H7 (cell line): ENCODE measurements at regions not wholly inside any gene's neighbourhood (a gene's known extent, or its start where the extent isn't known, plus 50 kb on each side); places are given as distances from the start of the nearest gene placed in this dataset.
"Not testable (repeated sequence)": the region's sequence is repeated elsewhere in the genome, so short reads cannot be mapped to it uniquely, and the experiment has no call there.

Experiments
- DNase-seq: peaks from one replicate; pipeline ENCODE4 v3.0.0; 2012
- H3K27me3 ChIP-seq: 2 replicates; pipeline ENCODE4 v1.6.0; 2011; ENCODE audit warnings: mild to moderate bottlenecking, low read length; ENCODE audit not compliant: control insufficient read depth, insufficient read depth
- H3K36me3 ChIP-seq: replicated peaks from 2 replicates; pipeline ENCODE4 v1.5.1; 2011; ENCODE audit warnings: low read length; ENCODE audit not compliant: control insufficient read depth, insufficient read depth
- H3K4me3 ChIP-seq: 2 replicates; pipeline ENCODE4 v1.5.1; 2011; ENCODE audit warnings: low read depth, mild to moderate bottlenecking, control low read depth, low read length, moderate library complexity; ENCODE audit not compliant: insufficient read depth

DNA sequence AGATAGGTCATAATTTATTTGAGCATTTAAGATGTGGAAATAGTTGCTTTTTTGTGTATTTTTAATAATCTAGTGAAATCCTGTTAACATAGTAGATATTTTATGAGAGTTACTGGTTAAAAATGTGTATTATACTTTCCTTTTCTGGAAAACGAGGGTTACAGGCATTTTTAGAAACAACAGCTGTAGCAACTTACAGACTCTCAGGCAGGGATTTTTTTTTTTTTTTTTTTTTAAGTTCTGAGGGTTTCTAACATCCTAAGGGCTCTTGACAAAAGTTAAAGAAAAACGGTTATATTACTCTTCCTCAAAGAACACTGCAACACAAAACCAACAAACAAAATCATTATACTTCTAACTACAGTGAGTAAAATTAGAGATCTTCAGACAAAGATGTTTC lies 205.9 kb downstream of the ACKR3 start:
- Histone ChIP-seq H3K4me3 (no peak overlapping the region), H3K27me3 (no peaks in the 10 kb centered on the region), H3K36me3 (no peaks in the 10 kb centered on the region)
- no peak for DNase-seq

DNA sequence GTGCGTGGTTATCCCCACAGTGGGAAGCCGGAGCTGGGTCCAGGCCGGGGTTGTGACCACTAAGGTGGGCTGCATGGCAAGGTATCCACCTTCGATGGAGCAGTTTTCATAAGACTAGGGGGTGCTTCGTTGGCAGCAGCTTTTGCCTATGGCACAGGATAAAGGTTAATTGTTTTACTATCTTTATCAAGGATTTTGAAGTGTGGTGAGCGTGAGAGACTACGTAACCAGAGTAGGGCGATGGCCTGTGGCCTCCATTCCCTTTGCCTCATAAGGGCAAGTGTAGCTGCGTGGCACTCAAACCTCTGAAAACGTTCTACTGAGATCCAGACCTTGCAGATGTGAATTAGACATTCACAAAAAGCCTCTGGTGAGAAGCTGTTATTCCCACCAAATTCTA lies 206.6 kb downstream of the ACKR3 start:
- no peaks in the 10 kb centered on the region for H3K36me3 ChIP-seq
- H3K4me3 ChIP-seq = no peak overlapping the region
- DNase-seq = no peak
- no peaks in the 10 kb centered on the region for H3K27me3 ChIP-seq

DNA sequence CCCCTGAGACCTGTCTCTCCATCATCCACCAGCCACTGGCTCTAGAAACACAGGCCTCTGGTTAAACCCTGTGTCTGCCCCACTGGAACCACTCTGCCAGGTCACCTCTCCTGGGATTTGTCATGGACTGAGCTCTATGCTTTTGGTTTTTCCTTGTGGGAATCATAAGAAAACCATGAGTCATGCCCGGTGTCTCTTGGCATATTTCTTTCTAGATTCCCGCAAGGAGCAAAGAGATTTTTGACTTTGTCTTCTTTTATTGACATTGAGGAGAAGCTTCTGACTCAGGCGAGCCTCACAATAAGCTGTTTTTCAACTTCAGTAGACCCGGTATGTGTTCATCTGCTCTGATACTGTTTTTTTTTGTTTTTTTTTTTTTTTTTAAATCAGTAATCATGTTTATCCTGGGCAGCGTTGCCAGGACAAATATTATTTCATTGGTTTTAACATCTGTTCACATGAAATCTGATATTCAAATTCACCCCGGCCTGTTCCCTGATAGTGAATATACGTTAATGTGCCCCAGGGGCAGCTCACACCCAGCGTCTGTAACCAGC lies 207.1 kb downstream of the ACKR3 start:
- Histone ChIP-seq H3K36me3 (no peaks in the 10 kb centered on the region), H3K27me3 (no peaks in the 10 kb centered on the region), H3K4me3 (no peak overlapping the region)
- DNase-seq = no peak

- Histone ChIP-seq H3K4me3 (no peak overlapping the region), H3K36me3 (no peaks in the 10 kb centered on the region), H3K27me3 (no peaks in the 10 kb centered on the region)
- no peak for DNase-seq
These were observed 207.8 kb downstream of the ACKR3 start for GRCh38 chr2:236777408-236777807.

DNA sequence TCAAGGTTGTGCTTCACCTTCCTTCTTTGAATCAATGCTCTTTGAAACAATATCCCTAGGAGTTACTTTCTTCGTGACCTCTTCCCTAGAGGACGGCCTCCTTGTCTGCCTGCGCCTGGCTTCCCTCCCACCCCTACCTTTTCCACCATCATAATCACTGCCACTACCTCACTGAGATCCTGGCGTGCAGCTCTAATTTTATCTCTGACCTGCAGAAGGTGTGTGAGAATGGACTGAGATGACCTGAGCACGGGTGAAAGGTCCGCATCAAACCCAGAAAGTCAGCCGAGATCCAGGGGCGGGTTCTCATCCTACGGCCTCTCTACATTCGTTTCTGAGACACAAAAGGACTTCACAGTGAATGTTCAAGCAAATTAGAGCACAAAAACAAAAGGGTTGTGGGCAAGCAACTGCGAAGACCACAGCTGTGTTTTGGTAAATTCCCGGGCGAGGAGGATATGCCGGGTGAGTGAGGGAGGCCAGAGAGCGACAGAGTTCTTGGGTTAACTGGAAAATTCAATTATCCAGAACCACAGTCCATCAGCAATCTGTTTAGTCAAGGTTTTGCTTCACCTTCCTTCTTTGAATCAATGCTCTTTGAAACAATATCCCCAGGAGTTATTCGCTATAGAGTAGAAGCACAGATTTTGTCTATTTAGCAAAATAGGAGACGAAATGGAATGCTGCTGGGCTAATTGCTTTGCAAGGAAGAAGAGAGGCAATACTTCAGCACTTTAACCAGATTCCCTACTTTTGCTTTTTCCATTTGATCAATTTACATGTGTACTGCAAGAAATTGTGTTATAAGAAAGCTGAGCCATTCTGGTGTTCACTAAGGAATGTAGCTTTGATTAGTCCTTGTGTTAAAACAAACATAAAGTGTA lies 212.6 kb downstream of the ACKR3 start:
- Histone ChIP-seq H3K27me3 (no peaks in the 10 kb centered on the region), H3K36me3 (no peaks in the 10 kb centered on the region), H3K4me3 (no peak overlapping the region)
- DNase-seq = no peak

DNA sequence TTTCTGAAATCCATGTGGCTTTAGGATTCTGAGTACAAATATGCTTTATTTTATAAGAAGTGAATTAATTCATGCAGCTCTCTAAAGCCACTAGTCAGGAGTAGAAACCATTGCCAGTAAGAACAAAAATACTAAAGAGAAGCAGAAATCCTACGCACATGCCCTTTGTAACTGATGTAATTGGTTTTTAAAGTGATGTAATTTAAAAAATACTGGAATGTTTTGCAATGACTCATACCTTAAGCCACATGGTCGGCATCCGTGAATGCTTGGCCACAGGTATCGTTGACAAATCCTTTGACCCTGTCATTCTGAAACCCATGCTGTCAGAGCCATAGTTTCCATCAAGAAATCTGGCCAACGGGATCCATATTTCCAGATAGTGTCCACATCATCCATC lies 213.3 kb downstream of the ACKR3 start:
- no peak for DNase-seq
- Histone ChIP-seq H3K36me3 (no peaks in the 10 kb centered on the region), H3K27me3 (no peaks in the 10 kb centered on the region), H3K4me3 (no peak overlapping the region)

DNA sequence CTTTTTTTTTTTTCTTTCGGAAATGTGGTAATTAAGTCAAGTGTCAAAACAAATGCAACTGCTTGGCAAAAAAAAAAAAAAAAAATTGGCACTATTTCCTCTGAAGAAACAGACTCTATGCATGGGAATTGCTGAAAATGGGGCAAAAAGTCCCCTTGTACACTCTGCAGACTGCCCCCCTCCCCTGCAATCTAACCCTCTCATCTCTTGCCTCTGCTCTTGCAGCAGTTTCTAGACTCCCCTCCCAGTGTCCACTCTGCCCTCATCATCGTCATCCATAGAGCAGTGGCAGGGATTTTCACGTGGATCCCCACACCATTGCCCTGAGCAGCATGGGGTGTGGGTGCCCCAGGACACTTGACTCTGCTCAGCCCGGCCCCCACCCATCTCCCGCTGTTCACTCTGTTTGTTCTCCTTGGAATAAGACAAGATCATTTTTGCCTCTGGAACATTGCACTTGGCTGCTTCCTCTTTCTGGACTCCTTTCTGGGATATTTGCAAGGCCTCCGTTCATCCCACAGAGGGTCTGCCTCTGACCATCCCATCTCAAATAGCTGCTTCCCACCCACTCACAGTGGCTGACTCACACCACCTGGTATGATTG lies 213.9 kb downstream of the ACKR3 start:
- DNase-seq = no peak
- H3K36me3 ChIP-seq = no peaks in the 10 kb centered on the region
- no peaks in the 10 kb centered on the region for H3K27me3 ChIP-seq
- H3K4me3 ChIP-seq = no peak overlapping the region

GRCh38 chr2:236785611-236786057 lies 216.0 kb downstream of the ACKR3 start:
- no peak for DNase-seq
- Histone ChIP-seq H3K36me3 (no peaks in the 10 kb centered on the region), H3K4me3 (no peak overlapping the region), H3K27me3 (no peaks in the 10 kb centered on the region)

DNA sequence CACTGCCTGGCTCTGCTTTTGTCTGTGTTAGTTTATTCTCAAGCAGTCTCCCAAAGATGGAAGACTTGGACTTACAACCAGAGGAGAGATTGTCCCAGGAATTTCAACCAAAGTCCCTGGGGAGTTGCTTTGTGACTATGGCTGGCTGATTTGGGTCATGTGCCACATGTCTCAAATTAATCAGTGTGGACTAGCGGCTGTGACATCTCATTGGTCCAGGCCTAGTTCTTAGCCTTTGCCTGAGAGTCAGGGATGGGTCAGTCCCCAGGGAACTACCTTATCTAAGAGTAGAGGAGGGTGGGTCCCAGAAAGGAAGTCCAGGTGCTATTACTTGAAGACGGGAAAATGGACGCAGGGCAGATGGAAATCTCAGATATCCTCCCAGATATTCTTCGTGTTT lies 217.1 kb downstream of the ACKR3 start:
- no peak for DNase-seq
- Histone ChIP-seq H3K4me3 (no peak overlapping the region), H3K27me3 (no peaks in the 10 kb centered on the region), H3K36me3 (no peaks in the 10 kb centered on the region)

DNA sequence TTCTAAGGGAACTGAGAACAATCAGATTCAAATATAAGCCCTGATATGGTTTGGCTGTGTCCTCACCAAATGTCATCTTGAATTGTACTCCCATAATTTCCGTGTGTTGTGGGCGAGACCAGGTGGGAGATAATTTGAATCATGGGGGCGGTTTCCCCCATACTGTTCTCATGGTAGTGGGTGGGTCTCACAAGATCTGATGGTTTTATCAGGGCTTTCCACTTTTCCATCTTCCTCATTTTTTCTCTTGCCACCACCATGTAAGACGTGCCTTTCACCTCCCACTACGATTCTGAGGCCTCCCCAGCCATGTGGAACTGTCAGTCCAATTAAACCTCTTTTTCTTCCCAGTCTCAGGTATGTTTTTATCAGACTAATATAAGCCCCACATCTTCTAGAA lies 217.8 kb downstream of the ACKR3 start:
- H3K27me3 ChIP-seq, H3K4me3 ChIP-seq, DNase-seq, H3K36me3 ChIP-seq: not testable (repeated sequence)

DNA sequence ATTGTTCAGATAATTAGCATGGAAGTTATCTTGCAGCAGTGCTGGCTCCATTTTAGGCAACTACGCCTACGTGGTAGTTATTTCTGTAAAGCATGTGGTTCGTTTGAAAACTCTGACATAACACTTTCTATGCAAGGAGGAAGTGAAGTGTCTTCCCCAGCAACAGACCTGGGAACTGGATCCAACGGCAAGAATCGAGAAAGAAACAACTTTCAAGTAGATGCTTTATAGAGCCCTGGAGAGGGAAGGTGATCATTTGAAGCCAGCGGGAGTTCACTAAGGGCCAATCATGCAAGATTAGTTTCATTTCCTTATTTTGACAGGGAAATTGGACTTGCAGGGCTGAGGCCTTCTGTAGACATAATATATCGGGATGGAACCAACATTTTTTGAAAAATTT lies 218.3 kb downstream of the ACKR3 start:
- Histone ChIP-seq H3K27me3 (no peaks in the 10 kb centered on the region), H3K36me3 (no peaks in the 10 kb centered on the region), H3K4me3 (no peak overlapping the region)
- DNase-seq = no peak

DNA sequence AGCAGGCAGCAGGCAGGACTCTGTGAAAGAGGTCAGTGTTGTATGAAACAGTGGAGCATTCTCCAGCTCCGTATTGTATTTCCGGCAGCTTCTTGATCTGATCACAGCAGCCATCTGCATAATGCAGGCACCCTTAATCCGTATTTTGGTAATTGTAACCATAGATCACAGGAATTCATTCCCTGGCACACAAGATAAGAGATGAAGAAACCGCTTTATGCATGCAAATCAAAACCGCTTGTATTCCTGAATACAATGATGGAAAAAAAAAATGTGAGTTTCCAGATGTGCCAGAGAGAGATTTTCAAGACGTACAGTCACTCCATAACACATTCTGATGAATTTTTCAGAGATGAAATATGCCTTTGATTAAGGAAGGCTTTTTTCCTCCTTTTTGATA lies 221.3 kb downstream of the ACKR3 start:
- Histone ChIP-seq H3K36me3 (no peaks in the 10 kb centered on the region), H3K4me3 (no peak overlapping the region), H3K27me3 (no peaks in the 10 kb centered on the region; the same call in 1 of the 2 replicates)
- no peak for DNase-seq

GRCh38 chr2:236793023-236794011 lies 223.7 kb downstream of the ACKR3 start:
- H3K36me3 ChIP-seq = no peaks in the 10 kb centered on the region
- no peaks in the 10 kb centered on the region; the same call in 1 of the 2 replicates for H3K27me3 ChIP-seq
- peak; percentile 64 for DNase-seq
- no peak overlapping the region for H3K4me3 ChIP-seq
